LHCN-M2 (cell line): ENCODE measurements at regions not wholly inside any gene's neighbourhood (a gene's known extent, or its start where the extent isn't known, plus 50 kb on each side); places are given as distances from the start of the nearest gene placed in this dataset.
"Not testable (repeated sequence)": the region's sequence is repeated elsewhere in the genome, so short reads cannot be mapped to it uniquely, and the experiment has no call there.

Source experiments
- DNase-seq: peaks from one replicate; pipeline ENCODE4 v3.0.0-alpha.2; 2012; ENCODE audit warnings: low read depth

DNA sequence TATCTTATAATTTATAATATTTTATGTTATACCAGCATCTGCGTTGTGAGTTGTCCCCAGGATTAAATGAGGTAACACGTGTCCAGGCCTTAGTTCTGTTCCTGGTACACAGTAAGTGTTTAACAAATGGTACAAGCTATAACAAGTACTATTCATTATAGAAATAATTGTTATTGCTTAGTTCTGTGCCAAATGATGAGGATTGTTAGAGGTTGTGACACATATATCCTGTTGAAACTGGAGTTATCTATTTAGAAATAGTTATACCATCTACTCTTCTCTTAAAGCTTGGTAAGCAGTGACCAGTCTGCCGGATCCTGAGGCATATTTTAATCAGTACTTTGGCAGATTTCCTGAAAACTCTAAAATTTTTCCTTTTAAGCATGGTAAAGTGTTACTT, 1066.5 kb downstream of the TMTC2 start:
- no peak for DNase-seq

DNA sequence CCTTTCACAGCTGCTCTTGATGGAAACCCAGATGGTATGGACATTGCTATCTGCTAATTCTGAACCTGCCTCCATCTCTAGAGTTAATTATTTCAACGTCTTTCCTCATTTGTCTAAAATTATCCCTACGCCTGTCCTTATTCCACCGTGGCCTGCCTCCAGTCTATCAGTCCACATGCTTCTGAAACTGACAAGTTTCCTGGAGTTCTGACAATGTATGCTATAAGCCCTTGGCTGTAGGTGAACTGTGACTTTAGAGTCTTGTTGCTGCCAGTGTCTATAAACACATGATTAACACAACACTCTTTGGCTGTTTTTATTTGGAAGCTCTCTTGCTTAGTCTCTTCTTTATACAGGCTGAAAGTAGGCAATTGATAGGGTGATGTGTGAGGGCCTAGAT, 1052.9 kb downstream of the TMTC2 start:
- no peak for DNase-seq

DNA sequence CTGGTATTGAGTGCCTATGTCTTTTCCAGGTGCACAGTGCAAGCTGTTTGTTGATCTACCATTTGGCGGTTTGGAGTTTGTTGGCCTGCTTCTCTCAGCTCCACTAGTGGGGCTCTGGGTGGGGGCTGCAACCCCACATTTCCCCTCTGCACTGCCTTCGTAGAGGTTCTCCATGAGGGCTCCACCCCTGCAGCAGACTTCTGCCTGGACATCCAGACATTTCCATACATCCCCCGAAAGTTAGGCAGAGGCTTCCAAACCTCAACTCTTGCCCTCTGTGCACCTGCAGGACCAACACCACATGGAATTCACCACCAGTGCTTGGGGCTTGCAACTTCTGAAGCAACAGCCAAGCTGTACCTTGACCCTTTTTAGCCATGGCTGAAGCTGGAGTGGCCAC, 1024.1 kb downstream of the TMTC2 start:
- no peak for DNase-seq

DNA sequence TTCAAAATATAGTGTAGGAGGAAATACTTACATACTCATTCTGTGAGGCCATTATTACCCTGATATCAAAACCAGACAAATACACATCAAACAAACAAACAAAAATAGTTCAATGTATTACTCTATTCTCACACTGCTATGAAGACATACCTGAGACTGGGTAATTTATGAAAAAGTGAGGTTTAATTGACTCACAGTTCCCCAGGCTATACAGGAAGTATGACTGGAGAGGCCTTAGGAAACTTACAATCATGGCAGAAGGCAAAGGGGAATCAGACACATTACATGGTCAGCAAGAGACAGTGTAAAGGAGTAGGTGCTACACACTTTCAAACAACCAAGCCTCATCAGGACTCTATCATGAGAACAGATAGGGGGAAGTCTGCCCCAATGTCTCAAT, 1023.2 kb downstream of the TMTC2 start:
- DNase-seq = no peak

DNA sequence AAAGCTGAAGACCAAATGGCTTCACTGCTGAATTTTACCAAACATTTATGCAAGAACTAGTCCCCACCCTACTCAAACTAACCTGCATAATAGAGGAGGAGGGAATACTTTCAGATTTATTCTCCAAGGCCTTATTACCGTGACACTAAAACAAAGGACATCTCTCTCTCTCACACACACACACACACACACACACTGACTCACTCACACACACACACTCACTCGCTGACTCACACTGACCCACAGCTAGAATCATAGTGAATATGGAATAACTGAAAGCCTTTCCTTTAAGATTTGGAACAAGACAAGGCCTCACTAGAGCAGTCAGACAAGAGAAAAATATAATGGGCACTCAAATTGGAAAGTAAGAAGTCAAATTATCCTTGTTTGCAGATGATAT, 1014.1 kb downstream of the TMTC2 start:
- no peak for DNase-seq

DNA sequence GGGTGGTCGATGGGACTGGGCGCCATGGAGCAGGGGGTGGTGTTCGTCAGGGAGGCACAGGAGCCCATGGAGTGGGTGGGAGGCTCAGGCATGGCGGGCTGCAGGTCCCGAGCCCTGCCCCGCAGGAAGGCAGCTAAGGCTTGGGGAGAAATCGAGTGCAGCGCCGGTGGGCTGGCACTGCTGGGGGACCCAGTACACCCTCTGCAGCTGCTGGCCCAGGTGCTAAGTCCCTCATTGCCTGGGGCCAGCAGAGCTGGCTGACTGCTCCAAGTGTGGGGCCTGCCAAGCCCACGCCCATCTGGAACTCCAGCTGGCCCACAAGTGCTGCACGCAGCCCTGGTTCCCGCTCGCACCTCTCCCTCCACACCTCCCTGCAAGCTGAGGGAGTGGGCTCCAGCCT, 1009.6 kb downstream of the TMTC2 start:
- not testable (repeated sequence) for DNase-seq

DNA sequence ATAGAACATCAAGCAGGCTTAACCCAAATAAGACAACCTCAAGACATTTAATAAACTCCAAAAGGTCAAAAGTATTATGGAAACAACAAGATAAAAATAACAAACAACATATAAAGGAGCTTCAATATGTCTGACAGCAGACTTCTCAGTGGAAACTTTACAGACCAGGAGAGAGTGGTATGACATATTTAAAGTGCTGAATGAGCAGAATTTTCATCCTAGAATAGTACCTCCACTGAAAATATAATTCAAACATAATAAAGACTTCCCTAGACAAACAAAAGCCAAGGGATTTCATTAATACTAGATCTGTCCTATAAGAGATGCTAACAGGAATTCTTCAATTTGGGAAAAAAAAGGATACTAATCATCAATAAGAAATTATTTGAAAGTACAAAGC, 1005.0 kb downstream of the TMTC2 start:
- no peak for DNase-seq

DNA sequence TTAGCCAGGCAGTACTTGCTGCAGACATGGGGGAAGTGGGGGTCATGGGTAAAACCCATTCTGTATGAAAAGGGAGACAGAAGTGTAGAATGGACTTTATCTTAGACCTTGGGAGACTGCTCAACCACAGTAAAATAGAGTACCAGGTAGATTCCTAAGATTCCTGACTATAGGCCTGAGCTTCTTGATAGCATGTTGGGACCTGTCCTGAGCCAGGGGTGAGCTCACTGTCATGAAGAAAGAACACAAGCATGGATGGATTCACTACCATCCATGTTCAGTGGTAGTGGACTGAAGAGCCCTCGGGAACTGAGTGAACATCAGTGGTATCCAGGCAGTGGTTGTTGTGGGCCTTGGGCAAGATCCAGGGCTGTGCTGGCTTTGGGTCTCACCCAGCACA, 1003.8 kb downstream of the TMTC2 start:
- no peak for DNase-seq

DNA sequence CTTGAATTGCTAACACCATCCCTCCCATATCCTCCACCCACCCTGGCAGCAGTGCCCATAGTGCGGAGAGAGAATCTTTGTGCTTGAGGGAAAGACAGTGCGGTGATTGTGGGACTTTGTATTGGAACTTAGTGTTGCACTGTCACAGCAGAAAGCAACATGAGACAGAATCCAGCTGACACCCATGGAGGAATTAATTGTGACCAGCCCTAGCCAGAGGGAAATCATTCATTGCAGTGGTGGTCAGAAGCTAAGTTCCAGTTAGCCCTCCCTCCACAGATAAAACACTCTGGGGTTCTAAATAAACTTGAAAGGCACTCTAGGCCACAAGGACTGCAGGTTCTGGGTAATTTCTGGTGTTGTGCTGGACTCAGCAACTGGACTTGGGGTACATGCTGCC, 1002.6 kb downstream of the TMTC2 start:
- no peak for DNase-seq

DNA sequence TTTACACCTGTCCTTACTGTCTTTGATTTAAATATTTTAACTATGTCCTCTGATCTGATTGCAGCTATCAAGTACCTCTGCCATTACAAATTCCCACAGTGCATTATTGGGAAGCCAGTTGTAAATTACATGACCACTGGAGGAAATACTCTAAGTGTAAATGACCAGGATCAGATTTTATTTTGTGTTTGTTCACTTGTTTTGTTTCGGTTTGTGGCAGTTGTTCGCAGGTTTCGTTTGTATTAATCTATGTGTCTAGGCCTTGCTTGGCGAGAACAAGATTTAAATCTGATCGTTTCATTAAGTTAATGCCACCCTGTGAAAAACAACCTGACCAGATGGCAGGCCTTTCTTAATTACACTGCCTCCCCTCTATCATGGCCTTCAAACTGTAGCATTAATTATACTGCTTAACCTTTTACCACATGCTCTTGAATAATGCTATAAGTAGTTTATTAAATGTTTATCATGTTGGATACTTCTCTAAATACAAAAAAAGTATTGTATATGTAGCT, 990.1 kb downstream of the TMTC2 start:
- DNase-seq = no peak

DNA sequence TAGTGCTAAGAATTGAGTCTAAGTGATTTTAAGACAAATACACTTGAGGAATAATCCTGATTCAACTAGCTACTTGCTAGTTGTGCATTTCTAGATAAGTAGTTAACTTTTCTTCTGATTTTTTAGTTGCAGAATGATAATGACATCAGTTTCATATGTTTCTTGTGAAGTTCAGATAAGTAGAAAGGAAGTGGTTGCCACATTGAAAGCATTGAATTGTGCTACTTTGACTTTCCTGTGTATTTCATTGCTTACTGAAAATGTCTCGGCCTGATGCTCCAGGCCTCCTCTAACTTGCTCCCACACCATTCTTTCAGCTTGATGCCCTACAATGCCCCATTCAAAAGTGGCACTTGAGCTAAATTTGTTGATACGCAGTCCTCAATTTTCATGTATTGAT, 980.0 kb downstream of the TMTC2 start:
- DNase-seq = no peak

DNA sequence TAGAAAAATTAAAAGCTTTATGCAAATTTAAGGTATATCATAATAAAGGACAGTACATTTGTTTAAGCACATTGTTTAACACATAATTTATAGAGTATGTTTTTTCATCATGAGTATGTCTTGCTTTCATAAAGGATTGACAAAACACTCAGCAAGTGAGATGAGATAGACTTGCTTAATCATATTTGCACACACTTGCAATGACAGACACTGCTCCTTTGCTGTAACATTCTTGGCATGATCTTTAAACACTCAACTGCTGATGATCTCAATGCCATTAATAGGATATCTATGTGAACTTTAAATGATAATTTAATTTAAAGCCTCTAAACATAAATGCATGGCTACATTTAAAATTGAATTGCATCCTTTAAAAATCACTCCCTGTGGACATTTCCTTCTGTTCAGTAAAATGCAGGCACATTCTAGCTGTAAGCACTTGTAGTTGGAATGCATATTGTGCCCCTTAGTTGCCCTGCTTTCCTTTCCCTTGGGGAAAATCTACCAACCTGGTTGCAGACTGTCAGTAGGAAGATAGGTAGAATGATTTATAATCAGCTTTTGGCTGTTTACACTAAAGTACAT, 979.0 kb downstream of the TMTC2 start:
- no peak for DNase-seq

DNA sequence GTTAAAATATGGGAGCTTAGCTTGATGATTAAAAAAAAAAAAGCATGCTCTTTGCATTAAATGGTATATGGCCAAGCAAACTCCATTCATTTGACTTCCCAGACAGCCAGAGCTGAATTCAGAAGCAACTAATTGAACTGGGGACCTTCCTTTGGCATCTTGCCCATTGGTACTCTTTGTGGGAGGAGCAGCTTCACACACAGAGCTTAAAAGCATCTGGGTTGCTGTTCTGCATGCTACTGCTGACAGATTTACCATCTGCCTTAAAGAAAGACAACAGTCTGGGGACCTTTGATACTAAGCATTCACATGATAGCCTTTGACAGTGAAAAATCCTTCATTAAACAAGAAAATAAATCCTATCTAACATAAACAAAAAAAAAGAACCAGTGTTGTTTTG, 977.9 kb downstream of the TMTC2 start:
- no peak for DNase-seq

DNA sequence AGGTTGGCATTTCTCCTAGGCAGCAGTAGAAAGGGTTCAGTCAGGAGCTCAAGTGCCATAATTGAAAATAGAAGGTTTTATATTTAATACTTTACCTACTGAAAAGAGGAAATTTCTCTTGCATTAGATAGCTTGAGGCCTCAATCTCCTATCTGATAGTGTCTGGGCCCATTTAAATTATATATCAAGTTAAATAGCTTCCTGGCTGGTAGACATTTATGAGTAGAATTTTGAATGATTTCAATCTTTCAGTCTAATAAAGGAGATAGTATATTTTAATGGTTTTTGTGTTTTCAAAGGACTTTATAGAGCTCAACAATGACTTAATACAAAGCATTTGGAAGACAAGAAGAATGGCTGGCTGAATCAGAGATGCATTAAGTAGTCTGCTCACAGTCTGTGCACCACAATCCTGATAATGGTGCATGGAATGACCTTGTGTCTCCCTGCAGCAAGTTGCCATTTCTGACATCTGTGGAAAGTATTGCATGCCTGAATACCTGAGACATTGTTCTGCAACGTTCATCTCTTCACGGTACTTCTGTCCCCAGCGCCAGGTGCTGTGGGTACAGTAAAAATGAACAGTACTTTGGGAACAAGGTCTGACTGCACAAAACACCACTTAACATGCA, 974.1 kb downstream of the TMTC2 start:
- DNase-seq = no peak

DNA sequence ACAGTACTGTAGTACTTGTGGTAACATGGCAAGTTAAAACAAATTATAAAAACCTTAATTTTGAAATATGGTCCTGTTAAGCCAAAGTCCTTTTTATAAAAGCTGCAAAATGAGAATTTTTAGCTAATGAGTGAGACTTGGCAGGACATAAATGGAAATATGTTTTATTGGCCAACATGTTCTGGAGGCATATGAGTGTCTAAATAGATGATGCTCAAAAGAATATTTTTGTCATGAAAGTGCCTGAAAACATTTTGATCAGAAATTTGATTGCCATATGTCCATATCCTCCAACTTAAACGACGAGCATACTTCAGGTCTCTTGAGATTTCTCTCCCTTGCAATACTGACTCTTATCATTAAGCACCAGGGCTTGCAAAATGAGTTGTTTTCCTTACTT, 972.6 kb downstream of the TMTC2 start:
- no peak for DNase-seq

DNA sequence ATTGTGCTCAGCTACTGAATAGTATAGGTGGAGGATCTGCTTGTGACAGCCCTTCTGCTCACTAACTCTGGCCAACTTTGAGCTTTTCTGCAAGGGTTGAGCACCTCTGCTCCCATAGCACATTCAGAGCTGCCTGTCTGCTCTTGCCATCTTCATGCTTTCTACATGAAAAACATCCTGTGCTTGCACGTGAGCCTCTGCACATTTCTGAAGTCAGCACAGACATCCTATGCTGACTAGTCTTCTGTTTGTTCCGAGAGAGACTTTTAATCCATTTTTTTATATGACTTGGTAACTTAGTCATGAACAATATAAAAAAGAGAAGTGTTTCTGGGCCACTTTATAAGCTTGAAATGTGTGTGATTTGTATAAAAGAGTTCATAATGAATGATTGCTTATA, 969.3 kb downstream of the TMTC2 start:
- DNase-seq = no peak

DNA sequence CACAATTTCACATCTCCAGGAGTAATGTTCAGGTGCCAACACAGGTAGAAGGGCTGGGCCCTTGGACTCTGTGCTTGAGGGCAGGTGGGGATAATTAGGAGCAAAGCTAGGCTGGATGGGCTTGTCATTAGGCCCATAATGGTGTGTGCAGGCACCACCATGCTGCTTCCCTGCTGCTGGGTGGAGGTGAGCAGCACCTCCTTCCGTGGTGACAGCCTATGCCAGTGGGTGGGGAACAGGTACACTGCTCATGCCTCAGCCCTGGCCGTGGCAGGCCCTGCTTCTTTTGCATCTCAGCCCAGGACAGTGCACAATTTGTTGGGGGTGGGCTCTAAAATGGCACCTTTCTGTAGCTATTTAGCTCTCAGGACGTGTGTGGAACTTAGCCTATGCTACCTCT, 955.5 kb downstream of the TMTC2 start:
- no peak for DNase-seq

DNA sequence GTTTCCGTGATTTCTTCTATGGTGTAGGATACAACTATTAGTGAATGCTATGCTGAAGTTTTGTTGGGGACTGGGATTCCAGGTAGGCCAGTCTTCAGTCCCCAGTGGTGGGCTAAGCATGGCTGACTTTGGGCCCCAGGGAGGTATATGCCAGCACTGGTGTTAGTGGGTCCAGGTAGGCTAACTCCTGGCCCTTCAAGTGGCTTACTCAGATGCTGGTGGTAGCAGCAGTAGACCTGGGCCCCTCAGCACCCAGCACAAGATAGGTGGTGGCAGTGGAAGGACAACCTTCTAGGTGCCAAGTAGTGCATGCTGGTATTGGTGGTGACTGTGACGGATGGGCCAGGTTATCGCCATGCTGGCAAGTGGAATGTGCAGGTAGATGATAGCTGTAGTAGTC, 955.1 kb downstream of the TMTC2 start:
- no peak for DNase-seq

DNA sequence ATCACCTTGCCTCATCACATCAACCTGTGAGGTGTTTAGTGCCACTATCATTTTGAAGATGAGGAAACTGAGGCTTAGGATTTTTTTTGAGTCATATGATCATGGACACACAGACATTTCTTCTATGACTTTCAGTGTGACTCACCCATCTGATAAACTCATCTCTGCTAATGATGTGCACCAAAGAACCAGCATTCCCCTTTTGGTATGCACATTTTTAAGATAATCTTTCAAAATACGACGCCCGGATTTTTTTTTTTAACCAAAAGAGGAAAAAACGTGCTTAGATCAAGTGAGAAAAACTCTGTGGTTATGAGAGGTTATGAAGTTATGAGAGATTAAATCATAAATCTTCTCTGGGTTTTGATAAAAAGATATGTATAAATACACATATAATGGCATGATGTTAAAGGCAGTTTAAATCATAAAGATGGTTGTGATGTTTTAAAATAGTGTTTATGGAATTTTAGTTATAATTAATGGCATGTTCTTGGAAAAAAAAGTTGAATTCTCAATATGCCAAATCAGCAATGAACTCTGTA, 948.1 kb downstream of the TMTC2 start:
- no peak for DNase-seq

DNA sequence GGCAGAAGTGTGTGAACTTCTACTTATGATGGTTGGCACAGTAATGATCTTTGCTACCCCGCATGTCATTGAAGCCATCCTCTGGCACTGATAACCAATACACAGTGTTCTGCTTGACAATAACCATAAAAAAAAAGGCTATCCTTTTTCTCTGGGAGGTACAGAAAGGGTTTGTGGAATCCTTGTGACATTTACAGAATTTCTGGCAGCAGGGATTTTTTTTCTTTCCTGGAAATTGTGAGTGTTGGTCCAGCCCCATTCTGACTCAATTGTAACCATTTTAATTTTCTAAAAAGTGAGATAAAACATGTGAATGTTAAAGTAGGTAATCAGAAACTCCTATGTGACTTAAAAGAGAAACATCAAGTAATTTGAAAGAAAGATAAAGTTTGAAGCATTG, 943.8 kb downstream of the TMTC2 start:
- DNase-seq = no peak

DNA sequence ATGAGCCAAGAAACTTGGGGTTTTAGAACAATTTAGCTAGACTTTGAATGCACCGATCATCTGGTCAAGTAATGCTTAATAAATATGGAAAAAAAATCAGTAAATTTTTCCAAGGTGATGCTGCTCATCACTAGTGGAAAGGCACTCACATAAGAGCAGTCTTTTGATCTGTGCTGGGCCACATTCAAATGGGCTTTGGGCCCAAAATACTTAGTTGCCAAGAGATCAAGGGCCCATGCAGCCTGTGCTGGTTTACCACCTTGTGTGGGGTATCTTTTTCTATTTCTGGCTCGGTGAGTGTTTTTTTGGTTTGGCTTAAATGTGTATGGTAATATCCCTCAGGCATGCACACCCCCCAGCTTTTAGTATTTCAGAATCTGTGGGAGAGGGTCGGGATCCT, 943.2 kb downstream of the TMTC2 start:
- DNase-seq = no peak

DNA sequence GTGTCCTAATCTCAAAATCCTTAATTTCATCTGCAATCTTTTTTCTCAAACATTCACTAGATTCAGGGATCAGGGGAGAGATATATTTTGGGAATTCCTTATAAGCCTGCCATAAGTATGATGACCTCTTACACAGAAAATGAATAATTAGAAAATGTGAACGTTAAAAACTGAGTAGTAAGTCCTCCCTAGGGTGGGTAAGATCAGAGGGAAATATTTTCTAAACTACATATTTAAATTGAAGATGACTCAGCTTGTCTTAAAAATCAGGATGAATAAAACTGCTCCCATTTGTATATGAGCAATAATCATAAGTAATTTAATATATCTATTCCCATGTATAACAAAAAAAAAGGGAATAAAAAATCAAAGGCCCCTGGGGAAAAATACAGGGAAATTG, 935.5 kb downstream of the TMTC2 start:
- no peak for DNase-seq

DNA sequence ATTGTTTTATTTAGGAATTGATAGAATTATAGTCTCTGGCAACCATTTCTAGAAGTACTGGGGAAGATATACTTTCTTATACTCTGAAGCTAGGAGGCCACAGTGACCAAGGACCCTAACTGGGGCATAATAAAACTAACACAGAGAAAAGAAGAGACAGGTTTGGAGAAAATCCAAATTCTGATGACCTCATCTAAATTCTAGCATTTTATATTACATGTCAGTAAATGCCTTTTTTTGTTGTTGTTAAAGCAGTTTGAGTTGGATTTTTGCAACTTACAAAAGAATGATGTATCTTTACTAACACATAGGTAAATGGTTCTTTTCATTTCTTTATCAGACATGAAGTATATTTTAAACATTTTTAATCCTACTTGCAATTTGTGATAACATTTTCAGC, 933.3 kb downstream of the TMTC2 start:
- no peak for DNase-seq

DNA sequence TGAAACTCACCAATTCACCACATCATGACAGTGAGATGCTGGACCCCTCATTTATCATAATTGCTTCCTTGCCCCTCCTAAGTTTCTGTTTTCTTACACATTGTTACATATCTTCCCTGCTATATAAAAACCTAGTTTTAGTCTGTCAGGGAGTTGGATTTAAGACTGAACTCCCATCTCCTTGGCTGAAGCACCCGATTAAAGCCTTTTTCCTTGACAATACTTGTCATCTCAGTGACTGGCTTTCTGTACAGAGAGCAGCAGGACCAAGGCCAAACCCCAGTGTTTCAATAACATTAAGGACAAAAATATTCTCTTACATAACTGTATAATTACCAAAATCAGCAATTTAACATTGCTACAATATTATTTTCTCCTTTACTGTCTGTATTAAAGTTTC, 928.4 kb downstream of the TMTC2 start:
- DNase-seq = no peak
